ENCODE measurements at regions not wholly inside any gene's neighbourhood (a gene's known extent, or its start where the extent isn't known, plus 50 kb on each side); places are given as distances from the start of the nearest gene placed in this dataset.

DNA sequence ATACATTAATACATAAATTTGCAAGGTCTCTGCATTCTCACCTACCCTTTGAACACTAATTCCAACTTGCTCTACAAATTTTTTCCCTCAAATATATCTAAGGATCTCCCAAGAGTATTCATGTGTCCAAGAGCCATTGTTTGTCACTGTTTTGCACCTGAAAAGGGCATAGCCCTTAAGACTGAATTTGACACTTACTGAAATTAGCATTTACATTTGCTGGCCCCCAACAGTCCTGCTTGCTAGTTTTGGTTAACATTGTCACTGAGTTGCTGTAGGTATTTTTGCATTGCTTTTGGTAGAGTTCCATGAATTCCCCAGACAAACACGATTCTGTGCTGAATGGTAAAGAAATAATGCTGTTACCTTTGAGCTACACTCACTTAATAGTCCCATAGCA, 57.3 kb downstream of the KCNA4 start:
- Mint-ChIP-seq H3K27ac (ENCODE audit: unreplicated experiment) (no peak overlapping the region), H3K27me3 (ENCODE audit: unreplicated experiment) (no peaks in the 10 kb centered on the region), H3K9me3 (ENCODE audit: unreplicated experiment) (no peaks in the 10 kb centered on the region), H3K4me1 (ENCODE audit: unreplicated experiment) (no peaks in the 10 kb centered on the region), H3K4me3 (ENCODE audit: unreplicated experiment) (no peak overlapping the region), H3K36me3 (ENCODE audit: low read depth, unreplicated experiment) (no peaks in the 10 kb centered on the region)
- TF ChIP-seq, protein P1, sequence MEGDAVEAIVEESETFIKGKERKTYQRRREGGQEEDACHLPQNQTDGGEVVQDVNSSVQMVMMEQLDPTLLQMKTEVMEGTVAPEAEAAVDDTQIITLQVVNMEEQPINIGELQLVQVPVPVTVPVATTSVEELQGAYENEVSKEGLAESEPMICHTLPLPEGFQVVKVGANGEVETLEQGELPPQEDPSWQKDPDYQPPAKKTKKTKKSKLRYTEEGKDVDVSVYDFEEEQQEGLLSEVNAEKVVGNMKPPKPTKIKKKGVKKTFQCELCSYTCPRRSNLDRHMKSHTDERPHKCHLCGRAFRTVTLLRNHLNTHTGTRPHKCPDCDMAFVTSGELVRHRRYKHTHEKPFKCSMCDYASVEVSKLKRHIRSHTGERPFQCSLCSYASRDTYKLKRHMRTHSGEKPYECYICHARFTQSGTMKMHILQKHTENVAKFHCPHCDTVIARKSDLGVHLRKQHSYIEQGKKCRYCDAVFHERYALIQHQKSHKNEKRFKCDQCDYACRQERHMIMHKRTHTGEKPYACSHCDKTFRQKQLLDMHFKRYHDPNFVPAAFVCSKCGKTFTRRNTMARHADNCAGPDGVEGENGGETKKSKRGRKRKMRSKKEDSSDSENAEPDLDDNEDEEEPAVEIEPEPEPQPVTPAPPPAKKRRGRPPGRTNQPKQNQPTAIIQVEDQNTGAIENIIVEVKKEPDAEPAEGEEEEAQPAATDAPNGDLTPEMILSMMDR (IDR thresholded peaks at IDR 0.05; ENCODE audit: unreplicated experiment), result no peak
- no peak for DNase-seq (ENCODE audit: low spot score)

DNA sequence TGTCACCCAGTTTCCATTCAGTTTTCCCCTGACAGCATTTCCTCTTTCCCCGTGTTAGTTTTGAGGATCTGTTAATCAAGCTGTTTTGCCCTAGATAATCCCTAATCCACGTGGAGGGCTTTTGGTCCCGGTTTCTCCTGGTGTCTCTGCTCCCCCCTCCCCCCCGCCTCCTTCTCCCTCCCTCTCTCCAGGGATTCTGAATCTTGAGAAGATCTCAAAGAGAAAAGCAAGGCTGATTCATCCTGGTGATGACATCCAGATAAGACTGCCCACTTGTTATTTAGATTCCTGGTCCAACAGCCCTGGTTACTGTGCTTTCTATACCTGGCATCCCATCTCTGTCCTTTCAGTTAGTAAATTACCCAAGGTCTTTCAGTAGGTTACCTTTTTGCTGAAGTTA, 59.4 kb downstream of the KCNA4 start:
- no peak for DNase-seq (ENCODE audit: low spot score)
- no peak overlapping the region for H3K4me3 Mint-ChIP-seq (ENCODE audit: unreplicated experiment)
- H3K4me1 Mint-ChIP-seq (ENCODE audit: unreplicated experiment), result no peaks in the 10 kb centered on the region

DNA sequence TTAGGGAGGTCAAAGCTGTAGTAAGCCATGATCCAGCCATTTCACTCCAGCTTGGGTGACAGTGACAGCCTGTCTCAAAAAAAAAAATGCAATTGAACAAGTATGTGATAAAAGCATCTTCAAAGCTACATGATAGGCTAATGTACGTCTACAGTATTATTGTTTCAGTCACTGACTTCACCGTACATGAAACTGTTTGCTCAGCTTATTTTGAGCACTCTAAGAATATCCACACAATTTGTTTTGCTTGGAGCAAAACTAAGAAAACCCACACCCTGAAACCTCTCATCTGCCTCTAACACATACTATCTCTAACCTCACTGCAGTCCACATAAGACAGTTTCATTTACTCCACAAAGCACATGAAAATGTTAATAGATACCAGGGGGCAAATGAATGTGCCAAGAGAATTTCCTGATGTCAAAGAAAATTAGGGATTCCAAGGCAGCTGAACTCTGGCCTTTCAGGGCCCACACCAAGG, 60.7 kb downstream of the KCNA4 start:
- Mint-ChIP-seq H3K36me3 (ENCODE audit: low read depth, unreplicated experiment) (no peaks in the 10 kb centered on the region), H3K9me3 (ENCODE audit: unreplicated experiment) (no peaks in the 10 kb centered on the region), H3K4me1 (ENCODE audit: unreplicated experiment) (no peaks in the 10 kb centered on the region), H3K4me3 (ENCODE audit: unreplicated experiment) (no peak overlapping the region), H3K27ac (ENCODE audit: unreplicated experiment) (no peak overlapping the region), H3K27me3 (ENCODE audit: unreplicated experiment) (no peaks in the 10 kb centered on the region)
- no peak for DNase-seq (ENCODE audit: low spot score)
- TF ChIP-seq, protein P1 (IDR thresholded peaks at IDR 0.05; ENCODE audit: unreplicated experiment), result no peak

More for the DNA sequence above, 59.4 kb downstream of the KCNA4 start:
- no peaks in the 10 kb centered on the region for H3K27me3 Mint-ChIP-seq (ENCODE audit: unreplicated experiment)
- no peak overlapping the region for H3K27ac Mint-ChIP-seq (ENCODE audit: unreplicated experiment)
- TF ChIP-seq, protein P1 (IDR thresholded peaks at IDR 0.05; ENCODE audit: unreplicated experiment), result no peak
- no peaks in the 10 kb centered on the region for H3K9me3 Mint-ChIP-seq (ENCODE audit: unreplicated experiment)
- no peaks in the 10 kb centered on the region for H3K36me3 Mint-ChIP-seq (ENCODE audit: low read depth, unreplicated experiment)

DNA sequence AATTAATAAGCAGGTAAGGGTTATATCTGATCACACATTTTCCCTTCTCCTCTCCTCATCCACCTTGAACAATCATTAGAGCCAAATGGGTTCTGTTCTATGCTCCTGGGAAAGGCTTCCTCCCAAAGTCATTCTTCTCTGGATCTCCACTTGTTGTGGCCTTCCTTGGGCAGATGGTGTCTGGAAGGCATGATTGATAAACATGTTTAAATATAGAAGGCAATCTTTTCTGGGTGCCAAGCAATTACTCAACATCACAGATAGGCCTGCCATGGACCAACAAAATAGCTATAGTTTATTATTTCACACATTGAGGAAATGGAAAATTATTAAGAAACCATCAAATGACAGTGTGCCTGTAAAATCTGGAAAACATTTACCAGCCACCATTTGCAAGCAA, 73.5 kb downstream of the KCNA4 start:
- Mint-ChIP-seq H3K27ac (ENCODE audit: unreplicated experiment) (no peak overlapping the region), H3K27me3 (ENCODE audit: unreplicated experiment) (peaks cover 2% of the 10 kb centered on the region), H3K9me3 (ENCODE audit: unreplicated experiment) (no peaks in the 10 kb centered on the region)

DNA sequence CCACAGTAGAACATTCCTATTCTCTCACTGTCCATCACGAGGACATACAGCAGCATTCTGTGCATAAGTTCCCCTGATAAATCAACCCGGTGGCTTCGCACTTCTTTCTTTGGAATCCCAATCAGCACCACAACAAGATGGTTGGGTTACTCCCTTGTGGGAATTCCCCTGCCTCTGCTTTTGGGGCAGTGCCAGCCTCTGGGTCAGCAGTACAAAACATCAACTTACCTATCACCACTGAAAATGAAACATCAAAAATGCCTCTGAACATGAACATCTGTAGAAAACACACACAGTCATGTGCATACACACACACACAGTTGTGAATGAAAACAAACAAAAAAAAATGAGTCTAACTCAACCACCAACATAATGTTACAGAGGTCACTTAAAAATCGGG, 79.3 kb downstream of the KCNA4 start:
- Mint-ChIP-seq H3K4me1 (ENCODE audit: unreplicated experiment) (no peaks in the 10 kb centered on the region), H3K4me3 (ENCODE audit: unreplicated experiment) (no peak overlapping the region), H3K36me3 (ENCODE audit: low read depth, unreplicated experiment) (no peaks in the 10 kb centered on the region)

More for the DNA sequence above, 73.5 kb downstream of the KCNA4 start:
- Mint-ChIP-seq H3K36me3 (ENCODE audit: low read depth, unreplicated experiment) (no peaks in the 10 kb centered on the region), H3K4me3 (ENCODE audit: unreplicated experiment) (no peak overlapping the region), H3K4me1 (ENCODE audit: unreplicated experiment) (no peaks in the 10 kb centered on the region)
- TF ChIP-seq, protein P1 (IDR thresholded peaks at IDR 0.05; ENCODE audit: unreplicated experiment), result no peak
- no peak for DNase-seq (ENCODE audit: low spot score)

More for the DNA sequence above, 79.3 kb downstream of the KCNA4 start:
- H3K27ac Mint-ChIP-seq (ENCODE audit: unreplicated experiment), result no peak overlapping the region
- TF ChIP-seq, protein P1 (IDR thresholded peaks at IDR 0.05; ENCODE audit: unreplicated experiment), result no peak
- no peaks in the 10 kb centered on the region for H3K9me3 Mint-ChIP-seq (ENCODE audit: unreplicated experiment)
- DNase-seq (ENCODE audit: low spot score), result no peak
- no peaks in the 10 kb centered on the region for H3K27me3 Mint-ChIP-seq (ENCODE audit: unreplicated experiment)

All from endothelial cell (in vitro differentiated cells).